Mesodermal cell (in vitro differentiated cells): ENCODE measurements at regions not wholly inside any gene's neighbourhood (a gene's known extent, or its start where the extent isn't known, plus 50 kb on each side); places are given as distances from the start of the nearest gene placed in this dataset.
"Not testable (repeated sequence)": the region's sequence is repeated elsewhere in the genome, so short reads cannot be mapped to it uniquely, and the experiment has no call there.

Experiments
- H3K27ac ChIP-seq: 2 replicates; pipeline ENCODE4 v1.7.0; 2013; ENCODE audit warnings: mild to moderate bottlenecking, low read depth, low read length, moderate library complexity; ENCODE audit not compliant: severe bottlenecking
- H3K36me3 ChIP-seq: 2 replicates; pipeline ENCODE4 v1.7.1; 2013; ENCODE audit warnings: mild to moderate bottlenecking, low read length, moderate library complexity; ENCODE audit not compliant: control insufficient read depth, insufficient read depth
- H3K4me1 ChIP-seq: one replicate; pipeline ENCODE4 v1.7.1; 2013; ENCODE audit warnings: mild to moderate bottlenecking, low read length; ENCODE audit not compliant: insufficient read depth, control insufficient read depth, poor library complexity, severe bottlenecking
- H3K4me3 ChIP-seq: 2 replicates; pipeline ENCODE4 v1.7.0; 2013; ENCODE audit warnings: low read length, control low read depth, mild to moderate bottlenecking; ENCODE audit not compliant: insufficient read depth, poor library complexity, severe bottlenecking; ENCODE audit errors: extremely low read depth
- H3K9me3 ChIP-seq: 2 replicates; pipeline ENCODE4 v1.7.1; 2013; ENCODE audit warnings: mild to moderate bottlenecking, low read length, moderate library complexity; ENCODE audit not compliant: control insufficient read depth
- WGBS, 2 experiments: methylation state at CpG; one replicate each; pipeline ENCODE4 v1.1.5; 2013; ENCODE audit warnings: missing lambda C conversion rate in 2 of 2; ENCODE audit not compliant: insufficient coverage in 2 of 2; 5-methylcytosine and 5-hydroxymethylcytosine counted together

- H3K4me3 ChIP-seq, H3K9me3 ChIP-seq, H3K36me3 ChIP-seq, H3K4me1 ChIP-seq, H3K27ac ChIP-seq: not testable (repeated sequence)
- 75 to 90% methylated on average over 4 to 5 of the region's 6 CpGs for WGBS, 2 experiments
These were observed 800.0 kb downstream of the AACS start for GRCh38 chr12:125865236-125865635.

GRCh38 chr12:125871811-125872594 lies 806.8 kb downstream of the AACS start:
- no peak overlapping the region for H3K4me3 ChIP-seq
- no peaks in the 10 kb centered on the region for H3K4me1 ChIP-seq
- H3K36me3 ChIP-seq: no peaks in the 10 kb centered on the region
- H3K9me3 ChIP-seq: no peaks in the 10 kb centered on the region
- WGBS, 2 experiments: 97% methylated on average over 3 to 6 of the region's 9 CpGs
- no peak overlapping the region for H3K27ac ChIP-seq

GRCh38 chr12:125873016-125873415 lies 807.8 kb downstream of the AACS start:
- 78 to 97% methylated on average over 2 to 3 of the region's 5 CpGs for WGBS, 2 experiments

GRCh38 chr12:125878483-125878882 lies 813.2 kb downstream of the AACS start:
- H3K9me3 ChIP-seq: no peaks in the 10 kb centered on the region
- no peaks in the 10 kb centered on the region for H3K4me1 ChIP-seq
- no peak overlapping the region for H3K4me3 ChIP-seq
- WGBS, 2 experiments: 61 to 76% methylated on average over 3 of the region's 4 CpGs
- H3K36me3 ChIP-seq: no peaks in the 10 kb centered on the region
- no peak overlapping the region for H3K27ac ChIP-seq

More at GRCh38 chr12:125873016-125873415, 807.8 kb downstream of the AACS start:
- Histone ChIP-seq H3K36me3 (no peaks in the 10 kb centered on the region), H3K9me3 (no peaks in the 10 kb centered on the region), H3K4me3 (no peak overlapping the region), H3K4me1 (no peaks in the 10 kb centered on the region), H3K27ac (no peak overlapping the region)

- no peaks in the 10 kb centered on the region for H3K36me3 ChIP-seq
These were observed 816.9 kb downstream of the AACS start for GRCh38 chr12:125882141-125882540.

GRCh38 chr12:125888921-125889320 lies 823.7 kb downstream of the AACS start:
- Histone ChIP-seq H3K4me1 (peaks cover 6% of the 10 kb centered on the region), H3K27ac (no peak overlapping the region), H3K36me3 (no peaks in the 10 kb centered on the region), H3K9me3 (peaks cover 3% of the 10 kb centered on the region), H3K4me3 (no peak overlapping the region)

More at GRCh38 chr12:125882141-125882540, 816.9 kb downstream of the AACS start:
- no peak overlapping the region for H3K4me3 ChIP-seq
- no peaks in the 10 kb centered on the region for H3K9me3 ChIP-seq
- H3K27ac ChIP-seq: no peak overlapping the region
- H3K4me1 ChIP-seq: no peaks in the 10 kb centered on the region
- 69% methylated on average over 2 of the region's 3 CpGs; no CpG with 5 or more reads in 1 of the 2 experiments for WGBS, 2 experiments

- H3K27ac ChIP-seq: no peak overlapping the region
- peaks cover 6% of the 10 kb centered on the region for H3K4me1 ChIP-seq
- WGBS, 2 experiments: 65 to 74% methylated on average over 5 to 6 of the region's 6 CpGs
- no peak overlapping the region for H3K4me3 ChIP-seq
- H3K9me3 ChIP-seq: peaks cover 3% of the 10 kb centered on the region
- no peaks in the 10 kb centered on the region for H3K36me3 ChIP-seq
These were observed 824.5 kb downstream of the AACS start for GRCh38 chr12:125889742-125890141.

- Histone ChIP-seq H3K36me3 (no peaks in the 10 kb centered on the region), H3K27ac (peak overlapping the region; percentile 57), H3K4me3 (no peak overlapping the region), H3K4me1 (peaks cover 6% of the 10 kb centered on the region), H3K9me3 (peaks cover 3% of the 10 kb centered on the region)
- WGBS, 2 experiments: 86 to 89% methylated on average over 4 of the region's 7 CpGs
These were observed 825.2 kb downstream of the AACS start for GRCh38 chr12:125890366-125890905.

GRCh38 chr12:125890971-125891370 lies 825.7 kb downstream of the AACS start:
- H3K9me3 ChIP-seq: peaks cover 3% of the 10 kb centered on the region
- no peak overlapping the region for H3K4me3 ChIP-seq
- 50 to 65% methylated on average over 1 to 3 of the region's 5 CpGs for WGBS, 2 experiments
- H3K27ac ChIP-seq: peak overlapping the region; percentile 57
- H3K36me3 ChIP-seq: no peaks in the 10 kb centered on the region
- peaks cover 6% of the 10 kb centered on the region for H3K4me1 ChIP-seq

- Histone ChIP-seq H3K36me3 (no peaks in the 10 kb centered on the region), H3K9me3 (peaks cover 3% of the 10 kb centered on the region), H3K4me1 (peaks cover 6% of the 10 kb centered on the region), H3K4me3 (no peak overlapping the region), H3K27ac (no peak overlapping the region)
- WGBS, 2 experiments: 100% methylated on average over 1 of the region's 1 CpG
These were observed 827.0 kb downstream of the AACS start for GRCh38 chr12:125892276-125892675.

- Histone ChIP-seq H3K9me3 (no peaks in the 10 kb centered on the region), H3K4me3 (no peak overlapping the region), H3K4me1 (no peaks in the 10 kb centered on the region), H3K36me3 (no peaks in the 10 kb centered on the region), H3K27ac (no peak overlapping the region)
- 86% methylated on average over 1 of the region's 2 CpGs; no CpG with 5 or more reads in 1 of the 2 experiments for WGBS, 2 experiments
These were observed 837.8 kb downstream of the AACS start for GRCh38 chr12:125902991-125903390.
